HCT116 (cell line): ENCODE measurements at regions not wholly inside any gene's neighbourhood (a gene's known extent, or its start where the extent isn't known, plus 50 kb on each side); places are given as distances from the start of the nearest gene placed in this dataset.

Experiments used
- CEBPB ChIP-seq: IDR thresholded peaks from 2 replicates; pipeline ENCODE4 v1.6.1; 2012; ENCODE audit warnings: low read depth
- EZH2 ChIP-seq: fragments of 200-600 bp; sonication (generic); IDR thresholded peaks from 2 replicates; pipeline ENCODE4 v1.6.1; 2017; ENCODE audit warnings: antibody characterized with exemption, mixed run types
- EZH2phosphoT487 ChIP-seq: fragments of 200-600 bp; IDR thresholded peaks from 2 replicates; pipeline ENCODE4 v1.6.1; 2018; ENCODE audit warnings: antibody characterized with exemption, borderline replicate concordance
- POLR2A ChIP-seq: IDR thresholded peaks from 2 replicates; pipeline ENCODE4 v1.7.0; 2011; ENCODE audit warnings: borderline replicate concordance; ENCODE audit not compliant: insufficient read depth, insufficient read length; ENCODE audit errors: extremely low read depth
- POLR2AphosphoS5 ChIP-seq: IDR thresholded peaks from 2 replicates; pipeline ENCODE4 v1.6.1; 2011; ENCODE audit warnings: mild to moderate bottlenecking, low read depth, low read length, moderate library complexity
- RAD21 ChIP-seq: IDR thresholded peaks from 2 replicates; pipeline ENCODE4 v1.6.1; 2012; ENCODE audit warnings: low read depth, mild to moderate bottlenecking
- TCF7L2 ChIP-seq: IDR thresholded peaks from 2 replicates; pipeline ENCODE4 v1.7.0; 2011; ENCODE audit warnings: borderline replicate concordance, inconsistent platforms; ENCODE audit not compliant: insufficient read depth, insufficient read length; ENCODE audit errors: extremely low read depth
- ZNF274 ChIP-seq: fragments of 200-500 bp; sonication (Bioruptor generic); IDR thresholded peaks from 2 replicates; pipeline ENCODE4 v1.6.1; 2014; ENCODE audit warnings: mild to moderate bottlenecking, low read depth, low read length, inconsistent platforms
- TF ChIP-seq, protein P1 (sequence below), 3 experiments: fragments of 200-600 bp in 1 of 3; sonication (generic) in 1 of 3; IDR thresholded peaks in 2 of 3; conservative IDR thresholded peaks in 1 of 3; 2 replicates each; pipeline ENCODE4 v1.5.1; 2012 to 2017; ENCODE audit warnings: low read depth in 2 of 3, low read length in 2 of 3, antibody characterized with exemption in 1 of 3, borderline replicate concordance in 1 of 3, control low read depth in 1 of 3, mild to moderate bottlenecking in 1 of 3, mixed read lengths in 1 of 3, mixed run types in 1 of 3, moderate library complexity in 1 of 3; ENCODE audit not compliant: insufficient read depth in 1 of 3

DNA sequence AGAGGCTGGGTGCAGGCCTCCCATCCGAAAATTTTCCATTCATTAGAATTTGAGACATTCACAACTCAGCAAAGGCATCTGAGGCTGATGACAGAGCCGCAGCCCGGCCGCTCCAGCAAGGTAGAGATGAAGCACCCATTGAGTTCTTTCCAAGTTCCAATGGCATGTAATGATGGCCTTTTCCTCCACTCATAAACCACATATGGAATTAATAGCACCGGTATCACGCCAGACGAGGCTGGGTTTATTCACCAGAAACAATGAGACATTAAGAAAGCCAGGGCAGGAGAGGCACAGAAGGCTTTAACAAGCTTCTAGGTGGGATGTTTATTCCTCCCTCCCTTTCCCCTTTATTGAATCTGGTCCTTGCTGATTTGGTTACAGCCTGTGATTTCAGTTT is 534.4 kb downstream of the MN1 start:
- TF ChIP-seq, protein P1, sequence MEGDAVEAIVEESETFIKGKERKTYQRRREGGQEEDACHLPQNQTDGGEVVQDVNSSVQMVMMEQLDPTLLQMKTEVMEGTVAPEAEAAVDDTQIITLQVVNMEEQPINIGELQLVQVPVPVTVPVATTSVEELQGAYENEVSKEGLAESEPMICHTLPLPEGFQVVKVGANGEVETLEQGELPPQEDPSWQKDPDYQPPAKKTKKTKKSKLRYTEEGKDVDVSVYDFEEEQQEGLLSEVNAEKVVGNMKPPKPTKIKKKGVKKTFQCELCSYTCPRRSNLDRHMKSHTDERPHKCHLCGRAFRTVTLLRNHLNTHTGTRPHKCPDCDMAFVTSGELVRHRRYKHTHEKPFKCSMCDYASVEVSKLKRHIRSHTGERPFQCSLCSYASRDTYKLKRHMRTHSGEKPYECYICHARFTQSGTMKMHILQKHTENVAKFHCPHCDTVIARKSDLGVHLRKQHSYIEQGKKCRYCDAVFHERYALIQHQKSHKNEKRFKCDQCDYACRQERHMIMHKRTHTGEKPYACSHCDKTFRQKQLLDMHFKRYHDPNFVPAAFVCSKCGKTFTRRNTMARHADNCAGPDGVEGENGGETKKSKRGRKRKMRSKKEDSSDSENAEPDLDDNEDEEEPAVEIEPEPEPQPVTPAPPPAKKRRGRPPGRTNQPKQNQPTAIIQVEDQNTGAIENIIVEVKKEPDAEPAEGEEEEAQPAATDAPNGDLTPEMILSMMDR (IDR thresholded peaks at IDR 0.05 in 2 of 3, conservative IDR thresholded peaks at IDR 0.05 in 1 of 3; ENCODE audit: borderline replicate concordance in 1 of 3, insufficient read depth in 1 of 3, low read depth in 2 of 3, low read length in 2 of 3): no peak
- TF ChIP-seq EZH2: no peak
- TF ChIP-seq POLR2AphosphoS5: no peak
- TF ChIP-seq POLR2A: no peak
- no peak for TF ChIP-seq TCF7L2
- no peak for TF ChIP-seq CEBPB
- no peak for TF ChIP-seq ZNF274
- no peak for TF ChIP-seq RAD21
- TF ChIP-seq EZH2phosphoT487: no peak
